Smooth muscle cell (in vitro differentiated cells): ENCODE measurements at regions not wholly inside any gene's neighbourhood (a gene's known extent, or its start where the extent isn't known, plus 50 kb on each side); places are given as distances from the start of the nearest gene placed in this dataset.
"Not testable (repeated sequence)": the region's sequence is repeated elsewhere in the genome, so short reads cannot be mapped to it uniquely, and the experiment has no call there.

Experiments
- DNase-seq: peaks from one replicate; lab custom pipeline; 2025; ENCODE audit not compliant: unreplicated experiment; lab: John Stamatoyannopoulos, UW
- H2AFZ ChIP-seq: fragments of 200-600 bp; sonication (generic); 2 replicates; pipeline ENCODE4 v1.6.0; 2016; ENCODE audit warnings: antibody characterized with exemption, low read depth, mild to moderate bottlenecking
- H3F3A ChIP-seq: fragments of 200-600 bp; sonication (generic); 2 replicates; pipeline ENCODE4 v1.6.0; 2017; ENCODE audit warnings: antibody characterized with exemption, low read depth
- H3K27ac ChIP-seq: fragments of 200-600 bp; sonication (generic); 2 replicates; pipeline ENCODE4 v1.5.1; 2016; ENCODE audit warnings: low read depth, mild to moderate bottlenecking
- H3K27me3 ChIP-seq: fragments of 200-600 bp; sonication (generic); 2 replicates; pipeline ENCODE4 v1.6.1; 2016; ENCODE audit warnings: low read depth, mild to moderate bottlenecking
- H3K36me3 ChIP-seq: fragments of 200-600 bp; sonication (generic); 2 replicates; pipeline ENCODE4 v1.5.1; 2016; ENCODE audit warnings: low read depth
- H3K4me1 ChIP-seq: fragments of 200-600 bp; sonication (generic); 2 replicates; pipeline ENCODE4 v1.5.1; 2016; ENCODE audit warnings: low read depth
- H3K4me2 ChIP-seq: fragments of 200-600 bp; sonication (generic); 2 replicates; pipeline ENCODE4 v1.6.0; 2016; ENCODE audit warnings: mild to moderate bottlenecking
- H3K4me3 ChIP-seq: fragments of 200-600 bp; sonication (generic); 2 replicates; pipeline ENCODE4 v1.5.1; 2016; ENCODE audit warnings: mild to moderate bottlenecking
- H3K79me2 ChIP-seq: fragments of 200-600 bp; sonication (generic); 2 replicates; pipeline ENCODE4 v1.6.0; 2016; ENCODE audit warnings: low read depth, mild to moderate bottlenecking
- H3K9ac ChIP-seq: fragments of 200-600 bp; sonication (generic); 2 replicates; pipeline ENCODE4 v1.6.0; 2016; ENCODE audit warnings: low read depth
- H3K9me3 ChIP-seq: fragments of 200-600 bp; sonication (generic); replicated peaks from 2 replicates; pipeline ENCODE4 v1.5.1; 2016; ENCODE audit warnings: low read depth
- H4K20me1 ChIP-seq: fragments of 200-600 bp; sonication (generic); 2 replicates; pipeline ENCODE4 v1.6.0; 2016; ENCODE audit warnings: low read depth
- CTCF ChIP-seq: fragments of 200-600 bp; sonication (generic); IDR thresholded peaks from 2 replicates; pipeline ENCODE4 v1.5.1; 2017; ENCODE audit warnings: borderline replicate concordance, mild to moderate bottlenecking, antibody characterized with exemption; ENCODE audit not compliant: insufficient read depth, poor library complexity, severe bottlenecking
- WGBS: methylation state at CpG from one replicate; pipeline ENCODE4 v1.1.7; 2016; ENCODE audit warnings: low lambda C conversion rate; 5-methylcytosine and 5-hydroxymethylcytosine counted together

- no peak overlapping the region for H3K4me2 ChIP-seq
- H3K9me3 ChIP-seq = no peaks in the 10 kb centered on the region
- no peaks in the 10 kb centered on the region for H4K20me1 ChIP-seq
- H3K9ac ChIP-seq = no peak overlapping the region
- DNase-seq = no peak
- H3K4me1 ChIP-seq = no peaks in the 10 kb centered on the region
- 78% methylated on average over 4 of the region's 4 CpGs for WGBS
- H3F3A ChIP-seq = no peaks in the 10 kb centered on the region
- no peak for TF ChIP-seq CTCF
- H3K4me3 ChIP-seq = no peak overlapping the region
- no peak overlapping the region for H3K27ac ChIP-seq
- no peaks in the 10 kb centered on the region for H3K36me3 ChIP-seq
- H2AFZ ChIP-seq = no peak overlapping the region
- peaks cover 5% of the 10 kb centered on the region for H3K27me3 ChIP-seq
- H3K79me2 ChIP-seq = no peaks in the 10 kb centered on the region
These were observed 228.2 kb downstream of the CDH26 start for GRCh38 chr20:60186412-60186811.

- H2AFZ ChIP-seq = no peak overlapping the region
- no peak overlapping the region for H3K4me3 ChIP-seq
- no peaks in the 10 kb centered on the region for H3K79me2 ChIP-seq
- no peaks in the 10 kb centered on the region for H3K36me3 ChIP-seq
- H3K4me1 ChIP-seq = no peaks in the 10 kb centered on the region
- H3K27me3 ChIP-seq = peaks cover 5% of the 10 kb centered on the region
- H4K20me1 ChIP-seq = no peaks in the 10 kb centered on the region
- H3K4me2 ChIP-seq = no peak overlapping the region
- H3F3A ChIP-seq = no peaks in the 10 kb centered on the region
- no peak overlapping the region for H3K27ac ChIP-seq
- no peak overlapping the region for H3K9ac ChIP-seq
- no peak for TF ChIP-seq CTCF
- no peaks in the 10 kb centered on the region for H3K9me3 ChIP-seq
- DNase-seq = no peak
These were observed 229.5 kb downstream of the CDH26 start for GRCh38 chr20:60187683-60188082.

GRCh38 chr20:60191014-60191413 is 232.8 kb downstream of the CDH26 start:
- Histone ChIP-seq H3K36me3 (no peaks in the 10 kb centered on the region), H3K9me3 (no peaks in the 10 kb centered on the region), H3K4me1 (no peaks in the 10 kb centered on the region), H2AFZ (no peak overlapping the region), H3K4me3 (no peak overlapping the region), H3K79me2 (no peaks in the 10 kb centered on the region), H3K9ac (no peak overlapping the region), H3K27ac (no peak overlapping the region), H3K27me3 (peaks cover 5% of the 10 kb centered on the region), H3F3A (no peaks in the 10 kb centered on the region), H3K4me2 (no peak overlapping the region), H4K20me1 (no peaks in the 10 kb centered on the region)
- no peak for DNase-seq
- WGBS = 78% methylated on average over 3 of the region's 3 CpGs
- no peak for TF ChIP-seq CTCF

GRCh38 chr20:60192326-60192725 is 234.1 kb downstream of the CDH26 start:
- no peak for DNase-seq
- no peak overlapping the region for H3K4me2 ChIP-seq
- 95% methylated on average over 1 of the region's 1 CpG for WGBS
- no peaks in the 10 kb centered on the region for H3K36me3 ChIP-seq
- no peaks in the 10 kb centered on the region for H3F3A ChIP-seq
- H3K9ac ChIP-seq = no peak overlapping the region
- H2AFZ ChIP-seq = no peak overlapping the region
- H3K4me1 ChIP-seq = no peaks in the 10 kb centered on the region
- peaks cover 2% of the 10 kb centered on the region for H3K27me3 ChIP-seq
- TF ChIP-seq CTCF = no peak
- H4K20me1 ChIP-seq = no peaks in the 10 kb centered on the region
- no peaks in the 10 kb centered on the region for H3K79me2 ChIP-seq
- H3K4me3 ChIP-seq = no peak overlapping the region
- no peaks in the 10 kb centered on the region for H3K9me3 ChIP-seq
- H3K27ac ChIP-seq = no peak overlapping the region

GRCh38 chr20:60199132-60199531 is 240.9 kb downstream of the CDH26 start:
- H3K27me3 ChIP-seq, H3K4me2 ChIP-seq, H3K9ac ChIP-seq, H3K79me2 ChIP-seq, H2AFZ ChIP-seq, H4K20me1 ChIP-seq, H3K4me1 ChIP-seq, H3K36me3 ChIP-seq, H3K27ac ChIP-seq, H3K4me3 ChIP-seq, H3K9me3 ChIP-seq, DNase-seq, H3F3A ChIP-seq: not testable (repeated sequence)
- WGBS = 88% methylated on average over 3 of the region's 3 CpGs
